ENCODE measurements at regions not wholly inside any gene's neighbourhood (a gene's known extent, or its start where the extent isn't known, plus 50 kb on each side); places are given as distances from the start of the nearest gene placed in this dataset.

GRCh38 chr2:172232708-172233396 is 130.2 kb upstream of the DLX2 start:
- no peak overlapping the region for H3K4me3 ChIP-seq (replicated peaks; ENCODE audit: low read depth, low read length)
- TF ChIP-seq CTCF (IDR thresholded peaks at IDR 0.05; ENCODE audit: low read depth, low read length, missing control alignments) = no peak
- no peak for DNase-seq (ENCODE audit: extremely low read depth, low read depth)

- TF ChIP-seq CTCF (IDR thresholded peaks at IDR 0.05; ENCODE audit: low read depth, low read length, missing control alignments) = no peak
- DNase-seq (ENCODE audit: extremely low read depth, low read depth) = no peak
- peak overlapping the region; percentile 42 for H3K4me3 ChIP-seq (replicated peaks; ENCODE audit: low read depth, low read length)
Observed at GRCh38 chr2:172233987-172234715, 131.5 kb upstream of the DLX2 start.

DNA sequence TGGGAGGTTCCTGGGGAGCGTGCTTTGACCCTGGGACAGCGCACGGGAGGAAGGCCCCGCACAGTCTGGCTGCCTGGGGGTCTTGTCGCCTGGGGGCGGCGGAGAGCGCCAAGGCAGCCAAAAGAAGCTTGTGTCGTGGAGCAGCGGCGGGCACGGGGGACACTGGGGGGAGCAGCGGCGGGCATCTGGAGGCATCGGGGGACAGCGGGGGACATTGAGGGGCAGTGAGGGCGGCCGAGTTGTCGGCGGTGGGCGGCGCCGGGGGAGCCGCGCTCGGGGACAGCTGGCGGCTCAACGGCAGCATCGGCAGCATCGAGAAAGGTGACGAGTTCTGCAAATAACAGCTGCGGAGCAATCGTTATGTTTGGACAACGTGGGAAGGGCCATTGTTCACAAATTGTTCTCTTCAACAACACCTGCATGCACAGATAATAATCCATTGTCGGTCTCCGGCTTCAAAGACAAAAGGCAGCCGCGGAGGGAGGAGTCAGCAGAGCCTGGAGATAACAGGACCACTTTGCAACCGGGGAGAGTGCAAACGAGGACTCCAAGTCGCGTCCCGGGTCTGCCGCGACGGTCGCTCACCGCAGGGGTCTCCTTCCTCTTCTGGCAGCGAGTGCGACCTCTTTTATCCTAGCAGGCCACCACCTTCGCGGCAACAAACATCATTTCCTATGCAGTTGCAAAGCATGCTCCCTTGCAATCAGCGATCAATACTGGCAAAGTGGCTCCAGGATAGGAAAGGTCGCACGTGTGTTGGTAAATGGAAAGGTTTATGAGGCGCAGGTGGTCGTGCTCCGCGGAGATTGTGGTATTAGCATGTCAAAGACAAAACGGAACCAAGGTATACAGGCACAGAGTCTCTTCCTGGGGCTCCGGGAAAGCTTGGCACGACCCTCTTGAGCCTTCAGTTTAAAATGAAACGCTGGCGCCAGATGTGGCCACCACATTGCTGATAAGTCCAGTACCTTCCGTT is 132.3 kb upstream of the DLX2 start:
- no peak for TF ChIP-seq CTCF (IDR thresholded peaks at IDR 0.05; ENCODE audit: low read depth, low read length, missing control alignments)
- H3K4me3 ChIP-seq (replicated peaks; ENCODE audit: low read depth, low read length) = peak overlapping the region; percentile 42
- no peak for DNase-seq (ENCODE audit: extremely low read depth, low read depth)

DNA sequence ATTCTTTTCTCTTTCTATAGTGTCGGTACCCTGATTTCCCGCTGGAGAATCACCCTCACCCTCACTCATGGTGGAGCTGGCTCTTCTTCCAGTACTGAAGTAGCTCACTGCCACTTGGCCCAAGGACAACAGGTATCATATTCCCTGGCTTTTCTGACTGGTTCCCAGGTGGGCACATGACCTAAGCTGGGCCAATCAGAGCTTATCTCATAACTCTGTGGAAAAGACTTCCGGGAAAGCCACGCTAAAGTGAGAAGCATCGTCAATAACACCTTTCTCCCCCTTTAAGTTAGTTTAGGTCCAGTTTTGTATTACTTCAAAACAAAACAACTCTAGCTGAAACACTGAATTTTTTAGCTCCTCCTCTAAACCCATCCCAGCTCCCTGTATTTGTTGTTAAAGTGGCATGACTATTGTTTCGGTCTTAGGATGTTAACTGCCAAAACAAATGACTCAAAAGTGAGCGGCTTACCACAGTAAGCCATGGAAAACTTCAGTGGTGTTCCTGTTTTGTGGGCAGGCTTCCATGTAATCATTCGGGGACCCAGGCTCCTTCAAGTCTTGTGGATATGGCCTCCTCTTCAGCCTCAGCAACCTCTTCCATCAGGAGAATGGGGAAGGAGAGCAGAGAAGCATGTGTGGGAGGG is 137.4 kb upstream of the DLX2 start:
- no peak for DNase-seq (ENCODE audit: extremely low read depth, low read depth)
- no peak for TF ChIP-seq CTCF (IDR thresholded peaks at IDR 0.05; ENCODE audit: low read depth, low read length, missing control alignments)
- H3K4me3 ChIP-seq (replicated peaks; ENCODE audit: low read depth, low read length) = no peak overlapping the region

DNA sequence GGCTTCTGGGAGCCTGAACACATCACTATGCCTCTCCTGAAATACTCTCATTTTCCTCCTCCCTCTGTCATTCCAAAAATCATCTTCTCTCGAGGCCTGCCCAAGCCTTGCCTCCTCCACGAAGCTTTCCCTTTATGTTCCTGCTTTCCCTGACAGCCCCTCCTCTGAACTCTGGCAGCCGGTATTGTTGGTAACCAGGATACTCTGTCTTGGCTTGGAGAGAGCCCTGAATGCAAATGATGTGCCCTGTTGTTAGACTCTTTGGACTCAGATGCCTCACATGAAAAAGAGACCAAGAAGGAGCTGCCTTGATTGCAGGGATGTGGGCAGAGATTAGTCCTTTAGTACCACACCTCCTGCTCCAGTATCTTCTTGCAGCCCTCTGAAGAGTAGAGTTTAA is 138.5 kb upstream of the DLX2 start:
- no peak for TF ChIP-seq CTCF (IDR thresholded peaks at IDR 0.05; ENCODE audit: low read depth, low read length, missing control alignments)
- no peak overlapping the region for H3K4me3 ChIP-seq (replicated peaks; ENCODE audit: low read depth, low read length)
- no peak for DNase-seq (ENCODE audit: extremely low read depth, low read depth)

DNA sequence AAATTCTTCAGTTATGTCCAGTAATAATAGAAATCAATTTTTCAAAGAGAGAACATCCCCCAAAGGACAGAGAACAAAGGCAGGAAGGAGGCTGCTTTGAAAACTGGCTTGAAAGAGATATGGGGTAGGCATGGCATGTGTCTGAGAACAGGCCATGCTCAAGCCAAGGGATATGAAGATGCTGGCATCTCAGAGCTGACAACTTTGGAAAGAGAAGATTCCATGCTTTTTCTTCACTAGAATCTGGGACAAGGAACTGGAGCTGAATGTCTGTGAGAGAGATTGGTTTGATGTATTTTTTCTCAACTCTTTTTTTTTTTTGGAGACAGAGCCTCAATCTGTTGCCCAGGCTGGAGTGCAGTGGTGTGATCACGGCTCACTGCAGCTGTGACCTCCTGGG is 139.8 kb upstream of the DLX2 start:
- H3K4me3 ChIP-seq (replicated peaks; ENCODE audit: low read depth, low read length) = no peak overlapping the region
- TF ChIP-seq CTCF (IDR thresholded peaks at IDR 0.05; ENCODE audit: low read depth, low read length, missing control alignments) = no peak
- no peak for DNase-seq (ENCODE audit: extremely low read depth, low read depth)

Data from HFF-Myc (cell line).